GM18520 (cell line): ENCODE measurements at regions not wholly inside any gene's neighbourhood (a gene's known extent, or its start where the extent isn't known, plus 50 kb on each side); places are given as distances from the start of the nearest gene placed in this dataset.
"Not testable (repeated sequence)": the region's sequence is repeated elsewhere in the genome, so short reads cannot be mapped to it uniquely, and the experiment has no call there.

Experiments
- ATAC-seq: cut with Tn5 transposase; IDR thresholded peaks from one replicate; pipeline ENCODE4 v1.9.1; 2021; ENCODE audit not compliant: unreplicated experiment

DNA sequence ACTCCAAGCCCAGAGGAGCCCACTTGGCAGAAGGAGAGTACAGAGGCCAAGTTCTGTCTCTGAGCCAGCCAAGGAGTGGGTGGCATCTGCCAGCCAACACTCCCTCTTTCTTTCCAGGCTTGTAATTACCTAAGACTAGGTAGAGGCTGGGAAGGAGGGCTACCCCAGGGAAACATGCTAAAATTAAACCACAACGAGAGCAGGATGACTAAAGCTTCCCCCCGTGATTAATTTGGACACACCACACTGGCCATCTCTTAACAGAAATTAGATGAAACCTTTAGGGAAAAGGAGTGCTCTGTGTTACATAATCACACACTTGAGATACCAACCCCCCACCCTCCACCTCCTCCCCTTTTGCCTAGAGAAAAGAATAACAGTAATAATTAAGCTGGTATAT lies 102.1 kb upstream of the ZC3H12A start:
- ATAC-seq, result no peak

DNA sequence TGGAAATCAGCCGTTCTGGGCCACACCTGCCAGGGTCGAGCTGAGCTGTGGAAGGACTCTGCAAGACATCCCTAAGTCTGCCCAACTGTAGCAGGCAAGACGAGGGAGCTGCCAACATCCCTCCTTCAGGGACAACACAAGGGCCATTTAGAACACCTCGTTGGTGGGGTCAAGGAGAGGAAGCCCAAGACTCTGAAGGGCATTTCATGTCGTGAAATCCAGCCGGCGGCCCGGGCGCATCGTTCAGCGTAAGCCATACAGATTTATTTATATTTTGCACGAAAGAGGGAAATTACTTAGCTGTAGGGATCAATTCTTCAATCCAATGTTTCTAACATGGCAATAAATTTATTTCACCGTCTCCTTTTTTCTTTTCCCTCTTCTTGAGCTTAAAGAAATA lies 101.7 kb upstream of the ZC3H12A start:
- no peak for ATAC-seq

DNA sequence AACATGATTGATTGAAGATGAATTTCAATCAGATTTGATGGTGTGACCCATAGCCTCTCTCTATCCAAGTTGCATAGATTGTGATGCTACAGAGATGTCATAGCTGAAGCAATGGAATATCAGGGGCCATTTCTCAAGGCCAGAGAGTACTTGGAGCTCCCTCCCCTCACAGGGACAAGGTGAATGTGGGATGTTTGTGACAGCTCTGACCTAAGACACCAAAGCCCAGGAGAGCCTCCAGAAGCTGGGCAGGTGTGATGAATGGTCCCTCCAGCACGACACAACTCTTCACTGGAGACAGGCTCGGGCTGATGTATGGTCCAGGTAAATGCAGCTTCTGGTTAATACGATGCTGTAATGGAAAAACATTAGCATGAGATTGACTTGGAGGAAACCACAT lies 101.0 kb upstream of the ZC3H12A start:
- ATAC-seq, result no peak

GRCh38 chr1:37380546-37380945 lies 93.8 kb upstream of the ZC3H12A start:
- not testable (repeated sequence) for ATAC-seq

GRCh38 chr1:37387854-37388253 lies 86.5 kb upstream of the ZC3H12A start:
- no peak for ATAC-seq

- ATAC-seq, result no peak
These were observed 85.1 kb upstream of the ZC3H12A start for GRCh38 chr1:37389327-37389726.

GRCh38 chr1:37391211-37392011 lies 83.0 kb upstream of the ZC3H12A start:
- no peak for ATAC-seq

GRCh38 chr1:37392051-37392450 lies 82.3 kb upstream of the ZC3H12A start:
- no peak for ATAC-seq

- ATAC-seq, result no peak
These were observed 80.9 kb upstream of the ZC3H12A start for GRCh38 chr1:37393173-37394120.

- ATAC-seq, result no peak
These were observed 79.6 kb upstream of the ZC3H12A start for GRCh38 chr1:37394574-37395464.

- ATAC-seq, result no peak
These were observed 76.3 kb upstream of the ZC3H12A start for GRCh38 chr1:37398096-37398495.

GRCh38 chr1:37399205-37399604 lies 75.2 kb upstream of the ZC3H12A start:
- ATAC-seq, result no peak

DNA sequence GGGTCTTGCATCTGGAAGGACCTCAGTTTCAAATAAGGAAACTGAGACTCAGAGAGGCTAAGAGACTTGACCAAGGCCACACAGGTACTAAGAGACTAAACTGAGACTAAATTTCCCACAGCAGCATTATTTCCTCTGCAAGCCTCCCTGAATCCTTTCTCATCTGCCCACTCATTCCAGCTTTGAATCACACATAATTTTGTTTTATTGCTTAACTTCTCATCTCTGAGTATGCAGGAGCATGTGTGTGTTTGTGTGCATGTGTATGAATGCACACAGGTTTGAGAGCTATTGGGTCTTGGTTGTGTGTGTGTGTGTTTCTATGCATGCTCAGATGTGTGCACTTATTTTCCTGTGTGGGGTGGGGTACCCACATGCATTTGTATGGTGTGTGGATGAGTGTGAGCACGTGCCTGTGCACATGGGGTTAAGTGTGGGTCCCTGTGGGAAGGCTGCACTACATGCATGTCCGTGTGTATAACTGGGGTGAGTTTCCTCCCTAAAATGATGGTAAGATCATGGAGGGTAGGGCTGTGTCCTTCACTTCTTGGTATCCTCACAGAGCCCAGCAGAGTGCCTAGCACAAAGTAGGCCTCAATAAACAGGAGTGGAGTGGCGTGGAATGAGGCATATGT lies 74.4 kb upstream of the ZC3H12A start:
- no peak for ATAC-seq

GRCh38 chr1:37400466-37401225 lies 73.7 kb upstream of the ZC3H12A start:
- ATAC-seq, result no peak

DNA sequence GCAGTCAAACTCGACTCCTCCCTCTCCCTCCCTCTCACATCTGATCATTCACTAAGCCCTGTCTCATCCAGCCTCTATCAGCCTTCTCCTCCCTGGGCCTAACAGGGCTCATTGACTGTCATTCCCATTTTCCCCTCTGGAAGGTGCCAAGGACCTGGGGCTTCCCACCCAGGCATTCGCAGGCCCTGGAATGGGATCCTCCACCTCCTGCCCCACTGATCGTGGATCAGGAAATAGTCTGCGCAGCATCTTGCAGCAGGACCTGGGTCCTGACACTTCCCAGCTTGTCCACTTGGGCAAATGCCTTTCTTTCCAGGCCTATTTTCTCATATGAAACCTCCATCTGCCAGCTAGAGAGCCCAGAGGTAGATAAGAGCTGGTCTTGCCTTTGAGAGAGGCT lies 71.2 kb upstream of the ZC3H12A start:
- ATAC-seq, result no peak

- no peak for ATAC-seq
These were observed 69.7 kb upstream of the ZC3H12A start for GRCh38 chr1:37404711-37405110.

GRCh38 chr1:37410105-37410504 lies 64.3 kb upstream of the ZC3H12A start:
- no peak for ATAC-seq

- ATAC-seq, result no peak
These were observed 63.6 kb upstream of the ZC3H12A start for GRCh38 chr1:37410815-37411214.

GRCh38 chr1:37415611-37416244 lies 58.7 kb upstream of the ZC3H12A start:
- ATAC-seq, result no peak
